B cell (primary cell): ENCODE measurements at regions not wholly inside any gene's neighbourhood (a gene's known extent, or its start where the extent isn't known, plus 50 kb on each side); places are given as distances from the start of the nearest gene placed in this dataset.

Experiments
- EZH2 ChIP-seq: IDR thresholded peaks from 2 replicates; pipeline ENCODE4 v1.6.1; 2012; ENCODE audit warnings: borderline replicate concordance, low read depth, mild to moderate bottlenecking, moderate library complexity, low read length; ENCODE audit not compliant: insufficient read depth, poor library complexity, severe bottlenecking
- TF ChIP-seq, protein P1 (sequence below): fragments of 200-600 bp; IDR thresholded peaks from one replicate; pipeline ENCODE4 v1.8.0; 2022; ENCODE audit warnings: antibody characterized with exemption, mild to moderate bottlenecking

DNA sequence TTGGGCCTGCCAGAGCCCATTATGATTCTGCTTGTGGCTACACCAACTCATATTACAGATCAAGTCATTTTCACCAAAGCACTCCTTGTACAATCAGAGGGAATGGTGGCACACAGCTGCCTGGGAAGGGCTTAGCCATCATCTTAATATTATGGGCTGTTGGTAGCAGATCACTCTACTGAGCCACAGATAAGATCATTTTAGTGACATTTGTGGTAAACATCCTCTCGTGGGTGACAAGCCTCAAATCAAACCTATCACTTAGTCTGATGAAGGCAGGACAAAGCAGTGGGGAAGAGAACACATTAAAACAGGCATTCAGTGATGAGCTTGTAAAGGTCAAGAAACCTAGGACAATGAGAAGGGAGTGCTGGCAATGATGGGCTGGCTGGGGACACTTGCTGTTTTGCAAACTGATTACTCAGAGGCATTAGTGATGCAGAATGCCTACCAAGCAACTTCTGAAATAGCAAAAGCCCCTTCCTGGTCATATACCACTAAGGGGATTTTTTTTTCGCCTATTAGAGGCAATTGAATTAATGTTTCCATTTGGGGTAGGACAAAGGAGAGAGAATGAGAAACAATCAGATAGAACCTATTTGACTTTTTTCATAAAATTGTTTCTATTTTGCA lies 137.5 kb upstream of the WDR11 start:
- TF ChIP-seq, protein P1, sequence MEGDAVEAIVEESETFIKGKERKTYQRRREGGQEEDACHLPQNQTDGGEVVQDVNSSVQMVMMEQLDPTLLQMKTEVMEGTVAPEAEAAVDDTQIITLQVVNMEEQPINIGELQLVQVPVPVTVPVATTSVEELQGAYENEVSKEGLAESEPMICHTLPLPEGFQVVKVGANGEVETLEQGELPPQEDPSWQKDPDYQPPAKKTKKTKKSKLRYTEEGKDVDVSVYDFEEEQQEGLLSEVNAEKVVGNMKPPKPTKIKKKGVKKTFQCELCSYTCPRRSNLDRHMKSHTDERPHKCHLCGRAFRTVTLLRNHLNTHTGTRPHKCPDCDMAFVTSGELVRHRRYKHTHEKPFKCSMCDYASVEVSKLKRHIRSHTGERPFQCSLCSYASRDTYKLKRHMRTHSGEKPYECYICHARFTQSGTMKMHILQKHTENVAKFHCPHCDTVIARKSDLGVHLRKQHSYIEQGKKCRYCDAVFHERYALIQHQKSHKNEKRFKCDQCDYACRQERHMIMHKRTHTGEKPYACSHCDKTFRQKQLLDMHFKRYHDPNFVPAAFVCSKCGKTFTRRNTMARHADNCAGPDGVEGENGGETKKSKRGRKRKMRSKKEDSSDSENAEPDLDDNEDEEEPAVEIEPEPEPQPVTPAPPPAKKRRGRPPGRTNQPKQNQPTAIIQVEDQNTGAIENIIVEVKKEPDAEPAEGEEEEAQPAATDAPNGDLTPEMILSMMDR, result no peak
- no peak for TF ChIP-seq EZH2
